ENCODE measurements at regions not wholly inside any gene's neighbourhood (a gene's known extent, or its start where the extent isn't known, plus 50 kb on each side); places are given as distances from the start of the nearest gene placed in this dataset.

DNA sequence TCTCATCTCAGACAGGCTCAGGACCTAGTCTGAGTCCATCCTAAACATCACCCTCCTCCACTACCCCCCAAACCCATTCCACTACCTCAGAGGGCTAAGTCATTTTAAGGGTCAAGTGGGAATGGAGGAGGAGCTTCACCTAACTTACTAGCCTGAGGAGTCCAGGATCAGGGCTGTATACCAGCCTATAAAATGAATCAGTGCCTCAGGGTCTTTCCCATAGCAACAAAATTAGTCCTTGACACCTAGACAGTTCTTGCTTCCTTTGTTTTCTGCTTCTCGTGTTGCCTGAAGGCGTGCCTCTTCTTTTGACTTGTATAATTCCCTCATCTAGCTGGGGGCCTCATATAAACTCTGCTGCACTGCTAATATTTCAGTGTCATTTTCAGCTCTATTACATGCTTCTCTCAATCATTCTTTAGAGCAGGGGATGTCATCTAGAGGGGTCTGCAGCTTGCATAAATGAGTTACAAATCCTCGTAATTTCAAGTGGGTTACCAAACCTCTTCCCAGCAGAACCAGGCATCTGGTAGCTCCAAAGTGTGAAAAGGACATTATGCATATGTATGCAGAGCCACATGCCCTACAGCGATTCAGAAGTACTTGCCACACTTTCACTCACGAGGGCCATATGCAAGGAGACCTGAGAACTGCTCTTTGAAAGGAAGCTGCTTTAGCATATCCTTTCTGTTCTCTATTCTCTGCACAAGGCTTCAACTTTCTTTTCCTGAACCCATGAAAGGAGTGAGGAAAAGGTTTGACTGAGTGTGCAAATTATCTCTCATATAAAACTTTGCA, 311.7 kb upstream of the SEMA6D start (continued):
- TF ChIP-seq ZBTB4 (CRISPR knock-in tag; IDR thresholded peaks at IDR 0.05), result no peak

DNA sequence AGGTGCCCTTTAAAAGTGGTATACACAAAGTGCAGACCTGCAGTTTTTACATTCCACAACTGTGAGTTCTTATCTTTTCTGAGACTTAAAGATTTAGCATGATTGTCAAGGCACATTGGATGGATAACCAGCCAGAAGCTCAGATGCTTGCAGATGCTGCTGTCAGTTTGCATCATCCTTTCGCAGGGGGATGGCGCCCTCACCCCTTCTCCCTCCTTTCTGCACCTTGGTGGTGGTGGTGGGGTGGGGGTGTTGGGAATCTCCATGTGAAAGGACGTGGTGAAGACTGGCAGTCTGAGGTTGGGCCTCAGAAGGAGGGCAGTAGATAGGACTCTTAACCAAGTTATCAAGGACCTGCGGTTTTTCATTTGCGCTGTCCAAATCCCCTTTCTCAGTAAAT, 309.6 kb upstream of the SEMA6D start:
- POLR2A ChIA-PET, result no interaction called here

More for the DNA sequence above, 309.6 kb upstream of the SEMA6D start:
- no peak for ATAC-seq
- H3K27me3 ChIP-seq (replicated peaks in 1 of 2; ENCODE audit: control insufficient read depth in 2 of 2, insufficient read depth in 2 of 2, low read length in 1 of 2), result no peaks in the 10 kb centered on the region
- SMC1A ChIA-PET (ENCODE audit: uncharacterized antibody, unreplicated experiment), result no interaction called here
- no peaks in the 10 kb centered on the region for H3K36me3 ChIP-seq (ENCODE audit: control insufficient read depth in 2 of 2, insufficient read depth in 2 of 2, low read length in 1 of 2)
- in situ Hi-C loops (cut with MboI), result no loop called here
- no peak for FAIRE-seq
- H4K20me1 ChIP-seq (ENCODE audit: control insufficient read depth, insufficient read depth), result no peaks in the 10 kb centered on the region
- no peak overlapping the region for H3K4me3 ChIP-seq
- H3K4me1 ChIP-seq (ENCODE audit: control insufficient read depth, insufficient read depth, low read length), result no peaks in the 10 kb centered on the region
- no peak for TF ChIP-seq BRCA1 (IDR thresholded peaks at IDR 0.05; ENCODE audit: low read depth, low read length)
- TF ChIP-seq BACH1 (IDR thresholded peaks at IDR 0.05; ENCODE audit: borderline replicate concordance), result no peak
- no peak for TF ChIP-seq SIX5 (IDR thresholded peaks at IDR 0.05; ENCODE audit: low read depth, low read length, severe bottlenecking)
- no peak for TF ChIP-seq STAT3 (IDR thresholded peaks at IDR 0.05; ENCODE audit: low read depth, low read length)
- no peak for TF ChIP-seq SMC3 (IDR thresholded peaks at IDR 0.05; ENCODE audit: borderline replicate concordance, low read length)
- no peak for TF ChIP-seq TARDBP (IDR thresholded peaks at IDR 0.05; ENCODE audit: borderline replicate concordance)
- no peak for TF ChIP-seq SMAD1 (IDR thresholded peaks at IDR 0.05; ENCODE audit: low read depth, partially characterized antibody)
- TF ChIP-seq STAT1 (conservative IDR thresholded peaks at IDR 0.05), result no peak
- TF ChIP-seq, protein P1, sequence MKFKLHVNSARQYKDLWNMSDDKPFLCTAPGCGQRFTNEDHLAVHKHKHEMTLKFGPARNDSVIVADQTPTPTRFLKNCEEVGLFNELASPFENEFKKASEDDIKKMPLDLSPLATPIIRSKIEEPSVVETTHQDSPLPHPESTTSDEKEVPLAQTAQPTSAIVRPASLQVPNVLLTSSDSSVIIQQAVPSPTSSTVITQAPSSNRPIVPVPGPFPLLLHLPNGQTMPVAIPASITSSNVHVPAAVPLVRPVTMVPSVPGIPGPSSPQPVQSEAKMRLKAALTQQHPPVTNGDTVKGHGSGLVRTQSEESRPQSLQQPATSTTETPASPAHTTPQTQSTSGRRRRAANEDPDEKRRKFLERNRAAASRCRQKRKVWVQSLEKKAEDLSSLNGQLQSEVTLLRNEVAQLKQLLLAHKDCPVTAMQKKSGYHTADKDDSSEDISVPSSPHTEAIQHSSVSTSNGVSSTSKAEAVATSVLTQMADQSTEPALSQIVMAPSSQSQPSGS (IDR thresholded peaks at IDR 0.05; ENCODE audit: low read length), result no peak
- no peak for TF ChIP-seq SREBF2 (IDR thresholded peaks at IDR 0.05; ENCODE audit: low read length)
- TF ChIP-seq PML (IDR thresholded peaks at IDR 0.05; ENCODE audit: low read length), result no peak
- TF ChIP-seq POLR2AphosphoS5 (IDR thresholded peaks at IDR 0.05; ENCODE audit: low read length), result no peak
- no peak for TF ChIP-seq ZZZ3 (IDR thresholded peaks at IDR 0.05; ENCODE audit: control insufficient read depth, insufficient read length, low read depth)
- TF ChIP-seq RUNX3 (IDR thresholded peaks at IDR 0.05; ENCODE audit: low read length), result no peak
- no peak overlapping the region for H3K9ac ChIP-seq (ENCODE audit: control insufficient read depth, insufficient read depth, low read length)
- 53% methylated on average over 5 of the region's 5 CpGs for WGBS (ENCODE audit: insufficient coverage, insufficient replicate concordance, low lambda C conversion rate, missing lambda C conversion rate)
- H2AFZ ChIP-seq (ENCODE audit: control insufficient read depth, low read depth, low read length), result no peak overlapping the region
- no peak for DNase-seq (ENCODE audit: low read depth, low spot score)
- BruUV-seq (replicated peaks), result no TSS peak
- no peak overlapping the region for H3K4me2 ChIP-seq (ENCODE audit: control insufficient read depth, insufficient read depth)
- CTCF ChIA-PET, result no interaction called here
- intact Hi-C loops (cut with micrococcal nuclease; ENCODE audit: unreplicated experiment), result no loop called here
- H3K9me3 ChIP-seq (replicated peaks; ENCODE audit: control insufficient read depth, insufficient read depth, low read length), result no peaks in the 10 kb centered on the region
- RAD21 ChIA-PET (ENCODE audit: unreplicated experiment), result no interaction called here
- no peaks in the 10 kb centered on the region for H3K79me2 ChIP-seq (ENCODE audit: control insufficient read depth, insufficient read depth, low read length)
- H3K27ac ChIP-seq (ENCODE audit: control insufficient read depth, insufficient read depth), result no peak overlapping the region

Measured in GM12878 (cell line).